Adrenal gland (tissue), 9 donors: ENCODE measurements at regions not wholly inside any gene's neighbourhood (a gene's known extent, or its start where the extent isn't known, plus 50 kb on each side); places are given as distances from the start of the nearest gene placed in this dataset.

ENCODE experiments used
- DNase-seq, 7 donors: peaks; one replicate each; pipeline ENCODE4 v3.0.0-alpha.2; 2019 to 2020
- H3K27ac ChIP-seq, 5 donors: fragments of 200-600 bp; sonication (generic) in 4 of 5; 1 replicate in 3 of 5; 2 replicates in 2 of 5; pipeline versions ENCODE4 v1.5.1 to v1.8.0; 2016 to 2020; ENCODE audit warnings: mild to moderate bottlenecking in 1 of 5
- H3K27me3 ChIP-seq: fragments of 200-600 bp; 2 replicates; pipeline ENCODE4 v1.8.0; 2021
- H3K36me3 ChIP-seq, 2 donors: fragments of 200-600 bp; replicated peaks in 1 of 2; 1 replicate in 1 of 2; 2 replicates in 1 of 2; pipeline versions ENCODE4 v1.5.1 to v1.8.0; 2018 to 2022
- H3K4me1 ChIP-seq, 2 donors: fragments of 200-600 bp; replicated peaks in 1 of 2; 1 replicate in 1 of 2; 2 replicates in 1 of 2; pipeline versions ENCODE4 v1.5.1 to v1.8.0; 2018 to 2021
- H3K4me3 ChIP-seq, 4 donors: fragments of 200-600 bp; sonication (generic) in 3 of 4; one replicate each; pipeline ENCODE4 v1.5.1; 2016 to 2018
- H3K9me3 ChIP-seq, 3 donors: fragments of 200-600 bp; sonication (generic) in 1 of 3; replicated peaks in 1 of 3; 1 replicate in 2 of 3; 2 replicates in 1 of 3; pipeline versions ENCODE4 v1.5.1 to v1.8.0; 2016 to 2021
- CTCF ChIP-seq, 6 experiments: fragments of 450-650 bp in 4 of 6; fragments of 200-600 bp in 2 of 6; sonication (generic) in 1 of 6; IDR thresholded peaks; 1 replicate in 5 of 6; 2 replicates in 1 of 6; pipeline versions ENCODE4 v1.5.1 to v1.8.0; 2016 to 2021; ENCODE audit warnings: antibody characterized with exemption in 6 of 6, mild to moderate bottlenecking in 2 of 6, moderate library complexity in 1 of 6
- POLR2A ChIP-seq, 2 donors: fragments of 450-650 bp; IDR thresholded peaks; one replicate each; pipeline ENCODE4 v1.6.1; 2017; ENCODE audit warnings: antibody characterized with exemption in 2 of 2, mild to moderate bottlenecking in 2 of 2, moderate library complexity in 1 of 2
- WGBS, 4 donors: extraction: QIAGEN DNeasy Blood & Tissue Kit in 2 of 4; methylation state at CpG; one replicate each; pipeline versions ENCODE4 v1.1.5 to v1.1.7; 2013 to 2017; 5-methylcytosine and 5-hydroxymethylcytosine counted together
- intact Hi-C, 2 donors: fragments of 100-400 bp; cut with DNase I; formaldehyde crosslinking; loops; one replicate each; pipeline versions ENCODE4 v1.14.1 to v1.15.0; 2022 to 2023
- donor health status: healthy with polysubstance abuse.
- donor health status: Bipolar disorder and iron deficiency.
- donor health status: DM: yes; HTN: yes; CAD: no.
- donor health status: DM: no; HTN: no; CAD: no.
- donor health status: DM: no; HTN: no; CAD: no.

- no peak for DNase-seq
- H3K27me3 ChIP-seq: no peaks in the 10 kb centered on the region
- intact Hi-C loops: no loop called here
- H3K4me1 ChIP-seq: peaks cover 0 to 10% of the 10 kb centered on the region in 2 donors
- H3K4me3 ChIP-seq: no peak overlapping the region
- no peaks in the 10 kb centered on the region for H3K9me3 ChIP-seq
- H3K27ac ChIP-seq: no peak overlapping the region
- H3K36me3 ChIP-seq: no peaks in the 10 kb centered on the region
- 88 to 92% (median 90%) methylated on average over 12 to 14 of the region's 14 CpGs for WGBS, 4 donors
- TF ChIP-seq CTCF (IDR thresholded peaks at IDR 0.05): no peak
- no peak for TF ChIP-seq POLR2A (IDR thresholded peaks at IDR 0.05)
These were observed 126.3 kb downstream of the SLC25A47 start for GRCh38 chr14:100449225-100449987.

- WGBS, 4 donors: 82 to 96% (median 90%) methylated on average over 2 of the region's 2 CpGs
- intact Hi-C loops: no loop called here
- no peak for DNase-seq
- peaks cover 0 to 10% of the 10 kb centered on the region in 2 donors for H3K4me1 ChIP-seq
- H3K4me3 ChIP-seq: no peak overlapping the region
- H3K36me3 ChIP-seq: no peaks in the 10 kb centered on the region
- TF ChIP-seq CTCF (IDR thresholded peaks at IDR 0.05) (no peak), POLR2A (IDR thresholded peaks at IDR 0.05) (no peak)
- no peak overlapping the region for H3K27ac ChIP-seq
- no peaks in the 10 kb centered on the region for H3K27me3 ChIP-seq
- no peaks in the 10 kb centered on the region for H3K9me3 ChIP-seq
These were observed 126.9 kb downstream of the SLC25A47 start for GRCh38 chr14:100450049-100450448.

GRCh38 chr14:100450736-100451135 lies 127.6 kb downstream of the SLC25A47 start:
- no peaks in the 10 kb centered on the region for H3K36me3 ChIP-seq
- no peak for DNase-seq
- no peak overlapping the region for H3K4me3 ChIP-seq
- TF ChIP-seq CTCF (IDR thresholded peaks at IDR 0.05): no peak
- no peak for TF ChIP-seq POLR2A (IDR thresholded peaks at IDR 0.05)
- peaks cover 0 to 10% of the 10 kb centered on the region in 2 donors for H3K4me1 ChIP-seq
- WGBS, 4 donors: 84 to 90% (median 87%) methylated on average over 6 of the region's 6 CpGs
- no peaks in the 10 kb centered on the region for H3K9me3 ChIP-seq
- H3K27me3 ChIP-seq: no peaks in the 10 kb centered on the region
- no peak overlapping the region for H3K27ac ChIP-seq
- intact Hi-C loops: no loop called here

- no peak for TF ChIP-seq POLR2A (IDR thresholded peaks at IDR 0.05)
- TF ChIP-seq CTCF (IDR thresholded peaks at IDR 0.05): no peak
- intact Hi-C loops: no loop called here
- no peaks in the 10 kb centered on the region for H3K36me3 ChIP-seq
- WGBS, 4 donors: 91 to 96% (median 91%) methylated on average over 5 to 6 of the region's 6 CpGs
- H3K9me3 ChIP-seq: no peaks in the 10 kb centered on the region
- no peak overlapping the region for H3K27ac ChIP-seq
- DNase-seq: no peak
- H3K4me3 ChIP-seq: no peak overlapping the region
- peaks cover 0 to 10% of the 10 kb centered on the region in 2 donors for H3K4me1 ChIP-seq
- H3K27me3 ChIP-seq: no peaks in the 10 kb centered on the region
These were observed 128.1 kb downstream of the SLC25A47 start for GRCh38 chr14:100451264-100451663.
